Astrocyte (in vitro differentiated cells and primary cell): ENCODE measurements at regions not wholly inside any gene's neighbourhood (a gene's known extent, or its start where the extent isn't known, plus 50 kb on each side); places are given as distances from the start of the nearest gene placed in this dataset.

ENCODE experiments used
- DNase-seq: peaks from one replicate; pipeline ENCODE4 v3.0.0-alpha.2; 2010; ENCODE audit warnings: low read depth
- FAIRE-seq: peaks from 2 replicates; lab custom pipeline; 2011; peaks lifted over from hg19 to GRCh38; lab: Jason Lieb, UNC
- H2AFZ ChIP-seq: 2 replicates; pipeline ENCODE4 v1.6.0; 2012; ENCODE audit warnings: low read depth, low read length, inconsistent platforms
- H3K27ac ChIP-seq: 2 replicates; pipeline ENCODE4 v1.5.1; 2011; ENCODE audit warnings: low read depth, low read length, inconsistent platforms
- H3K27me3 ChIP-seq: 2 replicates; pipeline ENCODE4 v1.6.0; 2011; ENCODE audit warnings: low read length, inconsistent platforms; ENCODE audit not compliant: insufficient read depth
- H3K36me3 ChIP-seq: 2 replicates; pipeline ENCODE4 v1.5.1; 2011; ENCODE audit warnings: low read length, inconsistent platforms; ENCODE audit not compliant: insufficient read depth
- H3K4me1 ChIP-seq: 2 replicates; pipeline ENCODE4 v1.5.1; 2011; ENCODE audit warnings: low read length, inconsistent platforms; ENCODE audit not compliant: insufficient read depth
- H3K4me2 ChIP-seq: 2 replicates; pipeline ENCODE4 v1.6.0; 2012; ENCODE audit warnings: low read length, inconsistent platforms
- H3K4me3 ChIP-seq: 2 replicates; pipeline ENCODE4 v1.5.1; 2011; ENCODE audit warnings: low read depth, mild to moderate bottlenecking, low read length, inconsistent platforms; ENCODE audit not compliant: insufficient read depth
- H3K79me2 ChIP-seq: 2 replicates; pipeline ENCODE4 v1.6.0; 2012; ENCODE audit warnings: mild to moderate bottlenecking, low read length, inconsistent platforms; ENCODE audit not compliant: insufficient read depth
- H3K9ac ChIP-seq: 2 replicates; pipeline ENCODE4 v1.6.0; 2012; ENCODE audit warnings: mild to moderate bottlenecking, low read length, inconsistent platforms
- H3K9me3 ChIP-seq: 2 replicates; pipeline ENCODE4 v1.5.1; 2012; ENCODE audit warnings: low read depth, mild to moderate bottlenecking, low read length, inconsistent platforms; ENCODE audit not compliant: insufficient read depth
- H4K20me1 ChIP-seq: 2 replicates; pipeline ENCODE4 v1.6.0; 2012; ENCODE audit warnings: low read length, inconsistent platforms; ENCODE audit not compliant: insufficient read depth
- H3K27ac Mint-ChIP-seq: one replicate; pipeline ENCODE4 v1.8.0; 2021; ENCODE audit warnings: mild to moderate bottlenecking, mixed read lengths; ENCODE audit not compliant: unreplicated experiment
- H3K27me3 Mint-ChIP-seq: one replicate; pipeline ENCODE4 v1.8.0; 2021; ENCODE audit warnings: low read depth, mixed read lengths; ENCODE audit not compliant: unreplicated experiment
- H3K36me3 Mint-ChIP-seq: one replicate; pipeline ENCODE4 v1.8.0; 2021; ENCODE audit warnings: low read depth, mixed read lengths; ENCODE audit not compliant: unreplicated experiment
- H3K4me1 Mint-ChIP-seq: one replicate; pipeline ENCODE4 v1.8.0; 2021; ENCODE audit warnings: low read depth, mixed read lengths; ENCODE audit not compliant: unreplicated experiment
- H3K4me3 Mint-ChIP-seq: one replicate; pipeline ENCODE4 v1.8.0; 2021; ENCODE audit warnings: mild to moderate bottlenecking, moderate library complexity, mixed read lengths; ENCODE audit not compliant: unreplicated experiment
- H3K9me3 Mint-ChIP-seq: one replicate; pipeline ENCODE4 v1.8.0; 2021; ENCODE audit warnings: mild to moderate bottlenecking, mixed read lengths; ENCODE audit not compliant: unreplicated experiment
- EZH2 ChIP-seq: IDR thresholded peaks from 2 replicates; pipeline ENCODE4 v1.6.1; 2012; ENCODE audit warnings: mild to moderate bottlenecking, low read length, inconsistent platforms; ENCODE audit not compliant: insufficient read depth
- TF ChIP-seq, protein P1 (sequence below): IDR thresholded peaks from 2 replicates; pipeline ENCODE4 v1.5.1; 2011; ENCODE audit warnings: low read depth, mild to moderate bottlenecking, inconsistent platforms, low read length, moderate library complexity; ENCODE audit not compliant: insufficient read depth

- Histone ChIP-seq H3K4me3 (no peak overlapping the region), H3K36me3 (no peaks in the 10 kb centered on the region), H3K27me3 (no peaks in the 10 kb centered on the region), H4K20me1 (no peaks in the 10 kb centered on the region), H3K79me2 (no peaks in the 10 kb centered on the region), H3K27ac (no peak overlapping the region), H3K9me3 (no peaks in the 10 kb centered on the region), H3K9ac (no peak overlapping the region), H2AFZ (no peak overlapping the region), H3K4me1 (no peaks in the 10 kb centered on the region), H3K4me2 (no peak overlapping the region)
- TF ChIP-seq EZH2, result no peak
- FAIRE-seq (no peak), DNase-seq (no peak)
- Mint-ChIP-seq H3K36me3 (no peaks in the 10 kb centered on the region), H3K4me1 (no peaks in the 10 kb centered on the region), H3K4me3 (no peak overlapping the region), H3K27ac (no peak overlapping the region), H3K9me3 (peaks cover 17% of the 10 kb centered on the region), H3K27me3 (no peaks in the 10 kb centered on the region)
These were observed 213.6 kb upstream of the FSCB start for GRCh38 chr14:44720707-44721106.

DNA sequence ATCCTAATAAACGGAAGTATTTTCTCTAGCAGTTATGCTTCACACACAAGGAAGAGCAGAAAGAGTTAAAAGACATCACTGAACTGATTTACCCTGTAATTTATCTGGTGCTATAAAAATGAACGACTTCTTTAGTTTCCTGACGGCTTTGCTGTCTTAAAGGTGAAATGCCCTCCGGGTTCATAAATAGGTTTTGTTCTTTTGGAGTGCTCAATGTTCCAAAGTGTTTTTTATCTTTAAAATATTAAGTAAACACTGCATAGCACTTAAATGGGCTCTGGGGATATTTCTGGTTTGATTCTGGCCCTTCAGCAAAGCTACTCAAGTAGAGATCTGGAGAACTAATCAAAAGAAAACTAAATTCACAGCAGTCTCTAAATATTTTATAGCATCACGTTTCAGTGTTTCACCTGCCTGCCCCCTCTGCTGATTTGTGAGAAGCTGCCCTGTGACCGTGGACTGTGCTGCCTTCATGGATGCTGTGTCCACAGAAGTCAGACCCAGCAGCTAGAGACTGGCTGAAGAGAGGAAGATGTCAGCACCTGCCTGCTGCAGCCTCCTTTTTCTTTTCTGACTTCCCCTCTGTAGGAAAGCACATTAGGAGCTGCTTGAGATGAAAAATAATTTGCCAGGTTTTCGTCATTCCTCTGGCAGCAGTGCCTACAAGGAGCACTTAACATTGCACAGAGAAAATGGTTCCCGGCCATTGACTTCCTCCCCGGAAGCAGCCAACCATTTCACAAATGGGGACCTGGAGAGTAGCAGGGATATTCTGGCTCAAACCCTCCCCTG is 205.1 kb upstream of the FSCB start:
- Histone ChIP-seq H3K4me3 (no peak overlapping the region), H4K20me1 (no peaks in the 10 kb centered on the region), H3K79me2 (no peaks in the 10 kb centered on the region), H2AFZ (no peak overlapping the region), H3K4me2 (no peak overlapping the region), H3K36me3 (no peaks in the 10 kb centered on the region), H3K27me3 (no peaks in the 10 kb centered on the region), H3K9me3 (no peaks in the 10 kb centered on the region), H3K27ac (no peak overlapping the region), H3K9ac (no peak overlapping the region), H3K4me1 (no peaks in the 10 kb centered on the region)
- Mint-ChIP-seq H3K36me3 (no peaks in the 10 kb centered on the region), H3K27me3 (no peaks in the 10 kb centered on the region), H3K4me1 (no peaks in the 10 kb centered on the region), H3K9me3 (no peaks in the 10 kb centered on the region), H3K27ac (no peak overlapping the region), H3K4me3 (no peak overlapping the region)
- DNase-seq (no peak), FAIRE-seq (no peak)
- no peak for TF ChIP-seq EZH2
- TF ChIP-seq, protein P1, sequence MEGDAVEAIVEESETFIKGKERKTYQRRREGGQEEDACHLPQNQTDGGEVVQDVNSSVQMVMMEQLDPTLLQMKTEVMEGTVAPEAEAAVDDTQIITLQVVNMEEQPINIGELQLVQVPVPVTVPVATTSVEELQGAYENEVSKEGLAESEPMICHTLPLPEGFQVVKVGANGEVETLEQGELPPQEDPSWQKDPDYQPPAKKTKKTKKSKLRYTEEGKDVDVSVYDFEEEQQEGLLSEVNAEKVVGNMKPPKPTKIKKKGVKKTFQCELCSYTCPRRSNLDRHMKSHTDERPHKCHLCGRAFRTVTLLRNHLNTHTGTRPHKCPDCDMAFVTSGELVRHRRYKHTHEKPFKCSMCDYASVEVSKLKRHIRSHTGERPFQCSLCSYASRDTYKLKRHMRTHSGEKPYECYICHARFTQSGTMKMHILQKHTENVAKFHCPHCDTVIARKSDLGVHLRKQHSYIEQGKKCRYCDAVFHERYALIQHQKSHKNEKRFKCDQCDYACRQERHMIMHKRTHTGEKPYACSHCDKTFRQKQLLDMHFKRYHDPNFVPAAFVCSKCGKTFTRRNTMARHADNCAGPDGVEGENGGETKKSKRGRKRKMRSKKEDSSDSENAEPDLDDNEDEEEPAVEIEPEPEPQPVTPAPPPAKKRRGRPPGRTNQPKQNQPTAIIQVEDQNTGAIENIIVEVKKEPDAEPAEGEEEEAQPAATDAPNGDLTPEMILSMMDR, result no peak

GRCh38 chr14:44701563-44702263 is 194.6 kb upstream of the FSCB start:
- DNase-seq (peak; percentile 54), FAIRE-seq (no peak)
- Histone ChIP-seq H3K79me2 (no peaks in the 10 kb centered on the region), H3K4me2 (no peak overlapping the region), H3K4me3 (no peak overlapping the region), H4K20me1 (no peaks in the 10 kb centered on the region), H3K27me3 (no peaks in the 10 kb centered on the region), H3K9me3 (peaks cover 3% of the 10 kb centered on the region), H3K27ac (no peak overlapping the region), H3K36me3 (no peaks in the 10 kb centered on the region), H2AFZ (no peak overlapping the region), H3K9ac (no peak overlapping the region), H3K4me1 (no peaks in the 10 kb centered on the region)
- Mint-ChIP-seq H3K4me3 (no peak overlapping the region), H3K36me3 (no peaks in the 10 kb centered on the region), H3K27me3 (no peaks in the 10 kb centered on the region), H3K4me1 (peaks cover 25% of the 10 kb centered on the region), H3K27ac (peak overlapping the region; percentile 37), H3K9me3 (peaks cover 8% of the 10 kb centered on the region)
- TF ChIP-seq, protein P1, result no peak
- TF ChIP-seq EZH2, result no peak
